HG02759 (cell line): ENCODE measurements at regions not wholly inside any gene's neighbourhood (a gene's known extent, or its start where the extent isn't known, plus 50 kb on each side); places are given as distances from the start of the nearest gene placed in this dataset.

Experiments used
- ATAC-seq: cut with Tn5 transposase; IDR thresholded peaks from one replicate; pipeline ENCODE4 v1.9.1; 2021; ENCODE audit warnings: mild to moderate bottlenecking, moderate library complexity; ENCODE audit not compliant: unreplicated experiment

- ATAC-seq: no peak
Observed at GRCh38 chr5:136811551-136811950, 446.2 kb upstream of the TRPC7 start.

- no peak for ATAC-seq
Observed at GRCh38 chr5:136811086-136811485, 445.7 kb upstream of the TRPC7 start.

GRCh38 chr5:136810261-136810801, 445.0 kb upstream of the TRPC7 start:
- ATAC-seq: no peak

- ATAC-seq: no peak
Observed at GRCh38 chr5:136809382-136809781, 444.0 kb upstream of the TRPC7 start.

- ATAC-seq: no peak
Observed at GRCh38 chr5:136808756-136809155, 443.4 kb upstream of the TRPC7 start.

- ATAC-seq: no peak
Observed at GRCh38 chr5:136805466-136805865, 440.1 kb upstream of the TRPC7 start.

GRCh38 chr5:136802383-136802782, 437.0 kb upstream of the TRPC7 start:
- ATAC-seq: no peak

- no peak for ATAC-seq
Observed at GRCh38 chr5:136799806-136800372, 434.5 kb upstream of the TRPC7 start.

- no peak for ATAC-seq
Observed at GRCh38 chr5:136793300-136793699, 428.0 kb upstream of the TRPC7 start.

- ATAC-seq: no peak
Observed at GRCh38 chr5:136781464-136781863, 416.1 kb upstream of the TRPC7 start.

- no peak for ATAC-seq
Observed at GRCh38 chr5:136780518-136780917, 415.2 kb upstream of the TRPC7 start.

- ATAC-seq: no peak
Observed at GRCh38 chr5:136776022-136776927, 410.9 kb upstream of the TRPC7 start.

GRCh38 chr5:136772491-136772890, 407.1 kb upstream of the TRPC7 start:
- no peak for ATAC-seq

- ATAC-seq: peak; percentile 73
Observed at GRCh38 chr5:136769900-136770684, 404.7 kb upstream of the TRPC7 start.

GRCh38 chr5:136769093-136769492, 403.7 kb upstream of the TRPC7 start:
- ATAC-seq: peak; percentile 2

- ATAC-seq: peak; percentile 48
Observed at GRCh38 chr5:136768457-136768856, 403.1 kb upstream of the TRPC7 start.

GRCh38 chr5:136766456-136766855, 401.1 kb upstream of the TRPC7 start:
- no peak for ATAC-seq

GRCh38 chr5:136764601-136765000, 399.3 kb upstream of the TRPC7 start:
- ATAC-seq: no peak

- ATAC-seq: no peak
Observed at GRCh38 chr5:136763548-136763947, 398.2 kb upstream of the TRPC7 start.

GRCh38 chr5:136754216-136754615, 388.9 kb upstream of the TRPC7 start:
- ATAC-seq: no peak

- ATAC-seq: no peak
Observed at GRCh38 chr5:136750224-136750862, 385.0 kb upstream of the TRPC7 start.
